Endodermal cell (in vitro differentiated cells): ENCODE measurements at regions not wholly inside any gene's neighbourhood (a gene's known extent, or its start where the extent isn't known, plus 50 kb on each side); places are given as distances from the start of the nearest gene placed in this dataset.

Experiments used
- DNase-seq: peaks from one replicate; pipeline ENCODE4 v3.0.0-alpha.2; 2017
- H3K27ac ChIP-seq: 2 replicates; pipeline ENCODE4 v1.5.1; 2013; ENCODE audit warnings: mild to moderate bottlenecking, low read depth, low read length, moderate library complexity
- H3K27me3 ChIP-seq: 2 replicates; pipeline ENCODE4 v1.6.1; 2013; ENCODE audit warnings: mild to moderate bottlenecking, low read length, moderate library complexity; ENCODE audit not compliant: insufficient read depth, control insufficient read depth, poor library complexity, severe bottlenecking
- H3K36me3 ChIP-seq: 2 replicates; pipeline ENCODE4 v1.7.0; 2013; ENCODE audit warnings: mild to moderate bottlenecking, low read length, moderate library complexity; ENCODE audit not compliant: control insufficient read depth, insufficient read depth
- H3K4me1 ChIP-seq: one replicate; pipeline ENCODE4 v1.7.0; 2013; ENCODE audit warnings: low read length; ENCODE audit not compliant: control insufficient read depth, insufficient read depth
- H3K4me3 ChIP-seq: 2 replicates; pipeline ENCODE4 v1.5.1; 2013; ENCODE audit warnings: mild to moderate bottlenecking, low read length, moderate library complexity
- H3K9ac ChIP-seq: 2 replicates; pipeline ENCODE4 v1.6.1; 2013; ENCODE audit warnings: mild to moderate bottlenecking, low read length, moderate library complexity; ENCODE audit not compliant: poor library complexity, severe bottlenecking; ENCODE audit errors: extremely low read depth
- H3K9me3 ChIP-seq: 2 replicates; pipeline ENCODE4 v1.6.1; 2013; ENCODE audit warnings: mild to moderate bottlenecking, low read length, moderate library complexity; ENCODE audit not compliant: control insufficient read depth
- H3K27ac Mint-ChIP-seq: 2 replicates; pipeline ENCODE4 v1.8.0; 2020; ENCODE audit warnings: mixed read lengths
- H3K27me3 Mint-ChIP-seq: 2 replicates; pipeline ENCODE4 v1.8.0; 2021; ENCODE audit warnings: mild to moderate bottlenecking, mixed read lengths; ENCODE audit not compliant: insufficient read depth
- H3K36me3 Mint-ChIP-seq: 2 replicates; pipeline ENCODE4 v1.8.0; 2020; ENCODE audit warnings: low read depth, mixed read lengths
- H3K4me1 Mint-ChIP-seq: 2 replicates; pipeline ENCODE4 v1.8.0; 2020; ENCODE audit warnings: mixed read lengths
- H3K4me3 Mint-ChIP-seq: 2 replicates; pipeline ENCODE4 v1.8.0; 2020; ENCODE audit warnings: mild to moderate bottlenecking, moderate library complexity, mixed read lengths
- H3K9me3 Mint-ChIP-seq: 2 replicates; pipeline ENCODE4 v1.8.0; 2020; ENCODE audit warnings: mild to moderate bottlenecking, mixed read lengths
- CTCF ChIP-seq: fragments of 200-600 bp; sonication (generic); conservative IDR thresholded peaks from 2 replicates; pipeline ENCODE4 v1.5.0; 2021; ENCODE audit warnings: antibody characterized with exemption, mild to moderate bottlenecking
- WGBS, 2 experiments: methylation state at CpG; one replicate each; pipeline versions ENCODE4 v1.1.5 to v1.1.7; 2013; ENCODE audit warnings: missing lambda C conversion rate in 2 of 2, mixed read lengths in 1 of 2; ENCODE audit not compliant: insufficient coverage in 1 of 2, insufficient read length in 1 of 2; 5-methylcytosine and 5-hydroxymethylcytosine counted together

- DNase-seq: no peak
- Mint-ChIP-seq H3K36me3 (no peaks in the 10 kb centered on the region), H3K4me3 (no peak overlapping the region), H3K27me3 (peaks cover 11% of the 10 kb centered on the region), H3K27ac (no peak overlapping the region), H3K9me3 (no peaks in the 10 kb centered on the region), H3K4me1 (no peaks in the 10 kb centered on the region)
- no peaks in the 10 kb centered on the region for H3K9me3 ChIP-seq
- no peaks in the 10 kb centered on the region for H3K36me3 ChIP-seq
- H3K27me3 ChIP-seq: no peaks in the 10 kb centered on the region
- no peaks in the 10 kb centered on the region for H3K4me1 ChIP-seq
- no peak overlapping the region for H3K9ac ChIP-seq
- H3K4me3 ChIP-seq: no peak overlapping the region
- TF ChIP-seq CTCF: no peak
- 93 to 100% methylated on average over 1 of the region's 1 CpG for whole genome bisulfite sequencing, 2 experiments
- no peak overlapping the region for H3K27ac ChIP-seq
Measured at GRCh38 chr3:124504332-124505059, 225.8 kb upstream of the UMPS start.

- Histone ChIP-seq H3K4me3 (no peak overlapping the region), H3K4me1 (peaks cover 4% of the 10 kb centered on the region), H3K9me3 (no peaks in the 10 kb centered on the region), H3K27me3 (no peaks in the 10 kb centered on the region), H3K36me3 (no peaks in the 10 kb centered on the region), H3K9ac (no peak overlapping the region), H3K27ac (no peak overlapping the region)
- no peak for TF ChIP-seq CTCF
- WGBS, 2 experiments: 92 to 100% methylated on average over 4 of the region's 4 CpGs
- no peaks in the 10 kb centered on the region for H3K36me3 Mint-ChIP-seq
- no peak for DNase-seq
- H3K9me3 Mint-ChIP-seq: no peaks in the 10 kb centered on the region
- H3K27me3 Mint-ChIP-seq: peaks cover 8% of the 10 kb centered on the region
- no peak overlapping the region for H3K27ac Mint-ChIP-seq
- peaks cover 9% of the 10 kb centered on the region for H3K4me1 Mint-ChIP-seq
- no peak overlapping the region for H3K4me3 Mint-ChIP-seq
Measured at GRCh38 chr3:124509884-124510283, 220.4 kb upstream of the UMPS start.

DNA sequence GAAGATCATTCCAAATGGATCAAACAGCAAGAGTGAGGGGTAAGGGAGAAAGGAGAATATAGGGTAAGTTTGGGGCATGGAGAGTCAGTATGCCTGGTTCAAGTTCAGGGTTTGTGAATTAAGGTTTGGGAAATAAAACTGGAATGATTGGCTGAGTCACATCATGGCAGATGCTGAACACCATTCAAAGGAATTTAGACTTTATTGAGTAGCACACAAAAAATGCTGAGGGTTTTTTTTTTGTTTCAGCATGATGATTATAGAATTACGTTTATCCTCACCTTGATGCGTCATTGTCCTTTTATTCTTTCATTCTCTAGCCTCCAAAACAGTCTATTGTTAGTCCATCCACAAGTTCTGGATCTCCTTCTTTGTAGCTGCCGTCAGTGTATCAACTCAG, 220.0 kb upstream of the UMPS start:
- TF ChIP-seq CTCF: no peak
- no peak overlapping the region for H3K9ac ChIP-seq
- Mint-ChIP-seq H3K4me3 (no peak overlapping the region), H3K4me1 (peaks cover 9% of the 10 kb centered on the region), H3K27me3 (peaks cover 8% of the 10 kb centered on the region), H3K9me3 (no peaks in the 10 kb centered on the region), H3K36me3 (no peaks in the 10 kb centered on the region), H3K27ac (no peak overlapping the region)
- H3K27me3 ChIP-seq: no peaks in the 10 kb centered on the region
- peaks cover 4% of the 10 kb centered on the region for H3K4me1 ChIP-seq
- H3K27ac ChIP-seq: no peak overlapping the region
- H3K4me3 ChIP-seq: no peak overlapping the region
- no peak for DNase-seq
- 91 to 93% methylated on average over 3 of the region's 3 CpGs for WGBS, 2 experiments
- H3K9me3 ChIP-seq: no peaks in the 10 kb centered on the region
- no peaks in the 10 kb centered on the region for H3K36me3 ChIP-seq
